ENCODE measurements at regions not wholly inside any gene's neighbourhood (a gene's known extent, or its start where the extent isn't known, plus 50 kb on each side); places are given as distances from the start of the nearest gene placed in this dataset.

GRCh38 chrX:39965051-39965573 lies 132.6 kb downstream of the BCOR start:
- ATAC-seq (ENCODE audit: insufficient number of reproducible peaks, low FRiP score, low read depth) (no peak), DNase-seq (ENCODE audit: low spot score) (no peak)
- no peaks in the 10 kb centered on the region for H3K9me3 ChIP-seq

GRCh38 chrX:39966176-39966575 lies 131.6 kb downstream of the BCOR start:
- H3K27me3 ChIP-seq (replicated peaks; ENCODE audit: insufficient read depth): no peaks in the 10 kb centered on the region
- H3K36me3 ChIP-seq: no peaks in the 10 kb centered on the region
- no peak overlapping the region for H3K27ac ChIP-seq
- no peaks in the 10 kb centered on the region for H3K4me1 ChIP-seq (ENCODE audit: control insufficient read depth in 1 of 2, low read depth in 2 of 2)
- no peaks in the 10 kb centered on the region for H3K9me3 ChIP-seq
- no peak for TF ChIP-seq CTCF (IDR thresholded peaks at IDR 0.05)
- ATAC-seq (ENCODE audit: insufficient number of reproducible peaks, low FRiP score, low read depth) (no peak), DNase-seq (ENCODE audit: low spot score) (no peak)
- H3K4me3 ChIP-seq: no peak overlapping the region

More at GRCh38 chrX:39965051-39965573, 132.6 kb downstream of the BCOR start:
- Histone ChIP-seq H3K4me1 (ENCODE audit: control insufficient read depth in 1 of 2, low read depth in 2 of 2) (no peaks in the 10 kb centered on the region), H3K27me3 (replicated peaks; ENCODE audit: insufficient read depth) (no peaks in the 10 kb centered on the region), H3K36me3 (no peaks in the 10 kb centered on the region), H3K4me3 (no peak overlapping the region), H3K27ac (no peak overlapping the region)
- no peak for TF ChIP-seq CTCF (IDR thresholded peaks at IDR 0.05)

GRCh38 chrX:39967348-39967747 lies 130.4 kb downstream of the BCOR start:
- DNase-seq (ENCODE audit: low spot score) (no peak), ATAC-seq (ENCODE audit: insufficient number of reproducible peaks, low FRiP score, low read depth) (no peak)
- TF ChIP-seq CTCF (IDR thresholded peaks at IDR 0.05): no peak
- H3K4me3 ChIP-seq: no peak overlapping the region
- no peaks in the 10 kb centered on the region for H3K27me3 ChIP-seq (replicated peaks; ENCODE audit: insufficient read depth)
- no peaks in the 10 kb centered on the region for H3K4me1 ChIP-seq (ENCODE audit: control insufficient read depth in 1 of 2, low read depth in 2 of 2)
- no peaks in the 10 kb centered on the region for H3K9me3 ChIP-seq
- H3K27ac ChIP-seq: no peak overlapping the region
- H3K36me3 ChIP-seq: no peaks in the 10 kb centered on the region

GRCh38 chrX:39969099-39969818 lies 128.5 kb downstream of the BCOR start:
- H3K27ac ChIP-seq: no peak overlapping the region

More at GRCh38 chrX:39969099-39969818, 128.5 kb downstream of the BCOR start:
- Histone ChIP-seq H3K36me3 (no peaks in the 10 kb centered on the region), H3K4me1 (ENCODE audit: control insufficient read depth in 1 of 2, low read depth in 2 of 2) (no peaks in the 10 kb centered on the region), H3K9me3 (no peaks in the 10 kb centered on the region), H3K4me3 (no peak overlapping the region), H3K27me3 (replicated peaks; ENCODE audit: insufficient read depth) (no peaks in the 10 kb centered on the region)
- ATAC-seq (ENCODE audit: insufficient number of reproducible peaks, low FRiP score, low read depth) (no peak), DNase-seq (ENCODE audit: low spot score) (no peak)
- TF ChIP-seq CTCF (IDR thresholded peaks at IDR 0.05): no peak
